HEK293T (cell line): ENCODE measurements at regions not wholly inside any gene's neighbourhood (a gene's known extent, or its start where the extent isn't known, plus 50 kb on each side); places are given as distances from the start of the nearest gene placed in this dataset.

Experiments
- BHLHE40 ChIP-seq: fragments of 450-650 bp; IDR thresholded peaks from 2 replicates; pipeline ENCODE4 v1.6.1; 2016; ENCODE audit warnings: mild to moderate bottlenecking, moderate library complexity, borderline replicate concordance
- CTBP1 ChIP-seq: fragments of 450-650 bp; IDR thresholded peaks from 2 replicates; pipeline ENCODE4 v1.6.1; 2016; ENCODE audit warnings: borderline replicate concordance
- ELF4 ChIP-seq: fragments of 450-650 bp; IDR thresholded peaks from 2 replicates; pipeline ENCODE4 v1.6.1; 2017; ENCODE audit warnings: antibody characterized with exemption
- FOXA1 ChIP-seq: fragments of 450-650 bp; IDR thresholded peaks from 2 replicates; pipeline ENCODE4 v1.6.1; 2016; ENCODE audit warnings: mild to moderate bottlenecking
- FOXM1 ChIP-seq: fragments of 450-650 bp; IDR thresholded peaks from 2 replicates; pipeline ENCODE4 v1.6.1; 2017; ENCODE audit warnings: mild to moderate bottlenecking, borderline replicate concordance
- HDGF ChIP-seq: fragments of 450-650 bp; IDR thresholded peaks from 2 replicates; pipeline ENCODE4 v1.6.1; 2017; ENCODE audit warnings: antibody characterized with exemption, borderline replicate concordance
- PKNOX1 ChIP-seq: fragments of 450-650 bp; IDR thresholded peaks from 2 replicates; pipeline ENCODE4 v1.6.1; 2016
- SP1 ChIP-seq: fragments of 450-650 bp; IDR thresholded peaks from 2 replicates; pipeline ENCODE4 v1.6.1; 2017
- SUZ12 ChIP-seq: fragments of 450-650 bp; IDR thresholded peaks from 2 replicates; pipeline ENCODE4 v1.6.1; 2016; ENCODE audit warnings: mild to moderate bottlenecking
- TARDBP ChIP-seq: fragments of 450-650 bp; IDR thresholded peaks from 2 replicates; pipeline ENCODE4 v1.6.1; 2016

DNA sequence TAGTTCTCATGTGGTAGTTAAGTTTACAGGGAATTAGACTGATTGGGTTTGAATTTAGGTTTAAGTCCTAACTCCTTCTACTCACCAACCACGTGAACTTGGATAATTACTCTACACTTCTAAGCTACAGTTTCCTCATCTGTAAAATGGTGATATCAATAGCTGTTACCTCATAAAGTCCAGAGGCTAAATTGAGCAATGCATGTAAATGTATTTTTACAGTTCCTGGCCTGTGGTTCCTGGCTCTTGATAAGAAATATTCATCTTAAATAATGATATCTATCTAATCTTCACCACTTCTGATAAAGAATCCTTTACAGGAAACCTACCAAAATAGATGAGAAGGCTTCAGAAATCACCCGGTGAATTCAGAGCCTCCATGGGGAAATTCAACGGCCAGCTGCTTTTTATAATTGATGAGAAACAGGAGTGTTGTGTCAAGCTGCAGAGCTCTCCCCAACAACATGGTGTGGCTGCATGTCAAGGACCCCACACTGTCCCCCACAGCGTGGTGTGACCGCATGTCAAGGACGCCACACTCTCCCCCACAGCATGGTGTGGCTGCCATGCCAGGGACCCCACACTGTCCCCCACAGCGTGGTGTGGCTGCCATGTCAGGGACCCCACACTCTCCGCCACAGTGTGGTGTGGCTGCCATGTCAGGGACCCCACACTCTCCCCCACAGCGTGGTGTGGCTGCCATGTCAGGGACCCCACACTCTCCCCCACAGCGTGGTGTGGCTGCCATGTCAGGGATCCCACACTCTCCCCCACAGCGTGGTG is 80.8 kb upstream of the PEX5L start:
- no peak for TF ChIP-seq ELF4
- no peak for TF ChIP-seq SP1
- no peak for TF ChIP-seq PKNOX1
- TF ChIP-seq BHLHE40 = no peak
- no peak for TF ChIP-seq TARDBP
- no peak for TF ChIP-seq FOXA1
- TF ChIP-seq FOXM1 = no peak
- TF ChIP-seq SUZ12 = no peak
- no peak for TF ChIP-seq HDGF
- TF ChIP-seq CTBP1 = no peak
